DND-41 (cell line): ENCODE measurements at regions not wholly inside any gene's neighbourhood (a gene's known extent, or its start where the extent isn't known, plus 50 kb on each side); places are given as distances from the start of the nearest gene placed in this dataset.

Source experiments
- CTCF ChIP-seq: IDR thresholded peaks from 2 replicates; pipeline ENCODE4 v1.5.1; 2012; ENCODE audit warnings: borderline replicate concordance, low read length, moderate library complexity, mild to moderate bottlenecking; ENCODE audit not compliant: poor library complexity, severe bottlenecking; ENCODE audit errors: extremely low read depth
- EZH2 ChIP-seq: IDR thresholded peaks from 3 replicates; pipeline ENCODE4 v1.6.1; 2012; ENCODE audit warnings: borderline replicate concordance, low read depth, mild to moderate bottlenecking, moderate library complexity, low read length, inconsistent platforms; ENCODE audit not compliant: severe bottlenecking

- TF ChIP-seq CTCF (no peak), EZH2 (no peak)
These were observed 148.6 kb upstream of the SLC38A2 start for GRCh38 chr12:46521145-46521544.
